Epithelial cell of proximal tubule (primary cell): ENCODE measurements at regions not wholly inside any gene's neighbourhood (a gene's known extent, or its start where the extent isn't known, plus 50 kb on each side); places are given as distances from the start of the nearest gene placed in this dataset.
"Not testable (repeated sequence)": the region's sequence is repeated elsewhere in the genome, so short reads cannot be mapped to it uniquely, and the experiment has no call there.

Experiments
- DNase-seq: peaks from one replicate; pipeline ENCODE4 v3.0.0-alpha.2; 2011; ENCODE audit warnings: low read depth
- H3K4me3 ChIP-seq: 2 replicates; pipeline ENCODE4 v1.5.1; 2011; ENCODE audit warnings: low read depth, mild to moderate bottlenecking, low read length
- CTCF ChIP-seq: conservative IDR thresholded peaks from 2 replicates; pipeline ENCODE4 v1.5.1; 2012; ENCODE audit warnings: low read depth, mild to moderate bottlenecking, low read length

- TF ChIP-seq CTCF = no peak
- no peak for DNase-seq
- H3K4me3 ChIP-seq = no peak overlapping the region
These were observed 228.0 kb downstream of the AASDHPPT start for GRCh38 chr11:106305458-106305857.

GRCh38 chr11:106306942-106307341 is 229.5 kb downstream of the AASDHPPT start:
- no peak for DNase-seq
- TF ChIP-seq CTCF = peak; percentile 56

GRCh38 chr11:106309070-106309684 is 231.7 kb downstream of the AASDHPPT start:
- no peak overlapping the region for H3K4me3 ChIP-seq
- DNase-seq = no peak
- TF ChIP-seq CTCF = no peak

More at GRCh38 chr11:106306942-106307341, 229.5 kb downstream of the AASDHPPT start:
- H3K4me3 ChIP-seq = no peak overlapping the region

GRCh38 chr11:106311531-106312230 is 234.2 kb downstream of the AASDHPPT start:
- no peak overlapping the region for H3K4me3 ChIP-seq
- TF ChIP-seq CTCF = no peak
- DNase-seq = no peak

GRCh38 chr11:106317208-106317773 is 239.8 kb downstream of the AASDHPPT start:
- H3K4me3 ChIP-seq, DNase-seq: not testable (repeated sequence)

GRCh38 chr11:106321601-106322000 is 244.1 kb downstream of the AASDHPPT start:
- no peak overlapping the region for H3K4me3 ChIP-seq
- no peak for DNase-seq
- TF ChIP-seq CTCF = no peak

GRCh38 chr11:106322106-106322505 is 244.6 kb downstream of the AASDHPPT start:
- no peak for DNase-seq
- no peak overlapping the region for H3K4me3 ChIP-seq
- TF ChIP-seq CTCF = no peak
